GM06990 (cell line): ENCODE measurements at regions not wholly inside any gene's neighbourhood (a gene's known extent, or its start where the extent isn't known, plus 50 kb on each side); places are given as distances from the start of the nearest gene placed in this dataset.

Source experiments
- DNase-seq: peaks from one replicate; pipeline ENCODE4 v3.0.0-alpha.2; 2011; ENCODE audit not compliant: insufficient read length; ENCODE audit errors: extremely low read depth
- H3K27me3 ChIP-seq: replicated peaks from 2 replicates; pipeline ENCODE4 v1.6.0; 2011; ENCODE audit warnings: low read length; ENCODE audit not compliant: control insufficient read depth, insufficient read depth
- H3K36me3 ChIP-seq: 2 replicates; pipeline ENCODE4 v1.5.1; 2011; ENCODE audit warnings: low read length; ENCODE audit not compliant: control insufficient read depth, insufficient read depth
- H3K4me3 ChIP-seq: replicated peaks from 2 replicates; pipeline ENCODE4 v1.5.1; 2011; ENCODE audit warnings: low read depth, mild to moderate bottlenecking, control low read depth, low read length
- CTCF ChIP-seq: IDR thresholded peaks from 2 replicates; pipeline ENCODE4 v1.5.1; 2011; ENCODE audit warnings: low read length, control low read depth, mild to moderate bottlenecking, inconsistent platforms; ENCODE audit not compliant: insufficient read depth, poor library complexity, severe bottlenecking

GRCh38 chr3:28891485-28891884, 389.4 kb upstream of the RBMS3 start:
- TF ChIP-seq CTCF = no peak
- Histone ChIP-seq H3K27me3 (no peaks in the 10 kb centered on the region), H3K4me3 (no peak overlapping the region)

GRCh38 chr3:28900301-28900700, 380.6 kb upstream of the RBMS3 start:
- TF ChIP-seq CTCF = no peak
- DNase-seq = no peak
- Histone ChIP-seq H3K27me3 (no peaks in the 10 kb centered on the region), H3K4me3 (no peak overlapping the region), H3K36me3 (no peaks in the 10 kb centered on the region)

More at GRCh38 chr3:28891485-28891884, 389.4 kb upstream of the RBMS3 start:
- no peak for DNase-seq
- H3K36me3 ChIP-seq = no peaks in the 10 kb centered on the region

- H3K36me3 ChIP-seq = no peaks in the 10 kb centered on the region
- no peaks in the 10 kb centered on the region for H3K27me3 ChIP-seq
- H3K4me3 ChIP-seq = no peak overlapping the region
- no peak for DNase-seq
- TF ChIP-seq CTCF = no peak
Observed at GRCh38 chr3:28901018-28901417, 379.9 kb upstream of the RBMS3 start.

GRCh38 chr3:28903171-28903601, 377.7 kb upstream of the RBMS3 start:
- no peak overlapping the region for H3K4me3 ChIP-seq
- TF ChIP-seq CTCF = no peak

GRCh38 chr3:28905798-28906197, 375.1 kb upstream of the RBMS3 start:
- no peak for TF ChIP-seq CTCF
- Histone ChIP-seq H3K27me3 (no peaks in the 10 kb centered on the region), H3K36me3 (no peaks in the 10 kb centered on the region), H3K4me3 (no peak overlapping the region)
- no peak for DNase-seq

More at GRCh38 chr3:28903171-28903601, 377.7 kb upstream of the RBMS3 start:
- H3K27me3 ChIP-seq = no peaks in the 10 kb centered on the region
- no peak for DNase-seq
- no peaks in the 10 kb centered on the region for H3K36me3 ChIP-seq
